Upper lobe of left lung (tissue), 6 donors: ENCODE measurements at regions not wholly inside any gene's neighbourhood (a gene's known extent, or its start where the extent isn't known, plus 50 kb on each side); places are given as distances from the start of the nearest gene placed in this dataset.
A peak's percentile ranks its signal among the peaks of the same experiment; 100 is the strongest.

Experiments used
- ATAC-seq, 2 donors: fragments of 200-7000 bp; cut with Tn5 transposase; one replicate each; pipeline ENCODE4 v1.9.1; 2022; ENCODE audit warnings: mild to moderate bottlenecking in 2 of 2, moderate library complexity in 2 of 2; ENCODE audit not compliant: low FRiP score in 2 of 2
- DNase-seq, 2 donors: peaks; one replicate each; pipeline ENCODE4 v3.0.0-alpha.2; 2019 to 2020
- H3K27ac ChIP-seq, 4 donors: fragments of 200-600 bp; sonication (generic); one replicate each; pipeline ENCODE4 v1.5.1; 2016 to 2019
- H3K27me3 ChIP-seq, 4 donors: fragments of 200-600 bp; sonication (generic); one replicate each; pipeline ENCODE4 v1.5.1; 2017 to 2019
- H3K36me3 ChIP-seq, 4 donors: fragments of 200-600 bp; sonication (generic); one replicate each; pipeline ENCODE4 v1.5.1; 2016 to 2019
- H3K4me1 ChIP-seq, 4 donors: fragments of 200-600 bp; sonication (generic); one replicate each; pipeline ENCODE4 v1.5.1; 2018 to 2019
- H3K4me3 ChIP-seq, 4 donors: fragments of 200-600 bp; sonication (generic); one replicate each; pipeline ENCODE4 v1.5.1; 2017 to 2019; ENCODE audit warnings: mild to moderate bottlenecking in 2 of 4, moderate library complexity in 1 of 4
- H3K9me3 ChIP-seq, 4 donors: fragments of 200-600 bp; sonication (generic); one replicate each; pipeline ENCODE4 v1.5.1; 2018 to 2019
- CTCF ChIP-seq, 6 experiments: fragments of 450-650 bp in 4 of 6; fragments of 200-600 bp in 2 of 6; sonication (generic) in 2 of 6; IDR thresholded peaks; one replicate each; pipeline ENCODE4 v1.5.1; 2016 to 2019; ENCODE audit warnings: antibody characterized with exemption in 6 of 6
- EP300 ChIP-seq, 4 donors: sonication (generic); formaldehyde crosslinking; IDR thresholded peaks; one replicate each; pipeline ENCODE4 v1.5.1; 2017; ENCODE audit warnings: antibody characterized with exemption in 4 of 4, control low read depth in 2 of 4
- POLR2A ChIP-seq, 4 donors: fragments of 450-650 bp; IDR thresholded peaks; one replicate each; pipeline ENCODE4 v1.5.1; 2016 to 2017; ENCODE audit warnings: antibody characterized with exemption in 4 of 4, mild to moderate bottlenecking in 2 of 4
- POLR2AphosphoS5 ChIP-seq, 2 donors: sonication (generic); formaldehyde crosslinking; IDR thresholded peaks; one replicate each; pipeline ENCODE4 v1.5.1; 2017; ENCODE audit warnings: antibody characterized with exemption in 2 of 2
- WGBS, 2 donors: methylation state at CpG; one replicate each; pipeline ENCODE4 v1.1.5; 2017 to 2018; 5-methylcytosine and 5-hydroxymethylcytosine counted together
- donor health status: DM: no; HTN: no; CAD: no; lungs with moderate emphysema.
- donor health status: DM: no; HTN: yes; CAD: no; lungs with severe emphysema.

- H3K4me3 ChIP-seq, result no peak overlapping the region
- DNase-seq, result peak in 1 of 2 donors; percentile 86
- H3K27me3 ChIP-seq, result no peaks in the 10 kb centered on the region
- H3K27ac ChIP-seq, result peak overlapping the region; percentile 76 to 83 (median 80)
- TF ChIP-seq POLR2AphosphoS5 (IDR thresholded peaks at IDR 0.05) (peak; percentile 5 to 65), POLR2A (IDR thresholded peaks at IDR 0.05) (peak in 1 of 4 donors; percentile 31), EP300 (IDR thresholded peaks at IDR 0.05) (peak in 1 of 4 donors; percentile 34), CTCF (IDR thresholded peaks at IDR 0.05) (no peak)
- 73 to 76% methylated on average over 16 of the region's 16 CpGs for WGBS, 2 donors
- ATAC-seq, result peak; percentile 30 to 84
- H3K36me3 ChIP-seq, result no peaks in the 10 kb centered on the region
- H3K9me3 ChIP-seq, result no peaks in the 10 kb centered on the region
- H3K4me1 ChIP-seq, result peaks cover 0 to 31% (median 19%) of the 10 kb centered on the region in 4 donors
Measured at GRCh38 chr17:17416400-17417360, 60.1 kb upstream of the MED9 start.

GRCh38 chr17:17417718-17418181, 59.0 kb upstream of the MED9 start:
- ATAC-seq, result no peak
- Histone ChIP-seq H3K27me3 (no peaks in the 10 kb centered on the region), H3K4me3 (no peak overlapping the region), H3K27ac (peak overlapping the region; percentile 76 to 83 (median 80)), H3K9me3 (no peaks in the 10 kb centered on the region), H3K36me3 (no peaks in the 10 kb centered on the region), H3K4me1 (peaks cover 0 to 31% (median 19%) of the 10 kb centered on the region in 4 donors)
- no peak for DNase-seq
- TF ChIP-seq EP300 (IDR thresholded peaks at IDR 0.05) (no peak), CTCF (IDR thresholded peaks at IDR 0.05) (no peak)
- 88 to 95% methylated on average over 5 of the region's 5 CpGs for WGBS, 2 donors

GRCh38 chr17:17419166-17419565, 57.6 kb upstream of the MED9 start:
- ATAC-seq (no peak), DNase-seq (no peak)
- H3K4me1 ChIP-seq, result peaks cover 0 to 31% (median 19%) of the 10 kb centered on the region in 4 donors
- TF ChIP-seq EP300 (IDR thresholded peaks at IDR 0.05) (no peak), POLR2A (IDR thresholded peaks at IDR 0.05) (no peak), CTCF (IDR thresholded peaks at IDR 0.05) (no peak), POLR2AphosphoS5 (IDR thresholded peaks at IDR 0.05) (no peak)
- no peak overlapping the region for H3K27ac ChIP-seq
- H3K36me3 ChIP-seq, result no peaks in the 10 kb centered on the region
- H3K4me3 ChIP-seq, result no peak overlapping the region
- no peaks in the 10 kb centered on the region for H3K27me3 ChIP-seq
- WGBS, 2 donors, result 91 to 100% methylated on average over 2 of the region's 2 CpGs
- H3K9me3 ChIP-seq, result no peaks in the 10 kb centered on the region

GRCh38 chr17:17419631-17420030, 57.2 kb upstream of the MED9 start:
- H3K4me3 ChIP-seq, result no peak overlapping the region
- no peak for TF ChIP-seq CTCF (IDR thresholded peaks at IDR 0.05)
- TF ChIP-seq POLR2A (IDR thresholded peaks at IDR 0.05), result no peak
- TF ChIP-seq POLR2AphosphoS5 (IDR thresholded peaks at IDR 0.05), result no peak
- no peak for TF ChIP-seq EP300 (IDR thresholded peaks at IDR 0.05)
- ATAC-seq (no peak), DNase-seq (no peak)
- H3K9me3 ChIP-seq, result peaks cover 0 to 5% (median 0%) of the 10 kb centered on the region in 4 donors
- H3K27me3 ChIP-seq, result no peaks in the 10 kb centered on the region
- peak overlapping the region in 1 of 4 donors; percentile 56 for H3K27ac ChIP-seq
- peaks cover 0 to 31% (median 19%) of the 10 kb centered on the region in 4 donors for H3K4me1 ChIP-seq
- no peaks in the 10 kb centered on the region for H3K36me3 ChIP-seq
- 50 to 59% methylated on average over 3 to 4 of the region's 4 CpGs for WGBS, 2 donors
